ENCODE measurements at regions not wholly inside any gene's neighbourhood (a gene's known extent, or its start where the extent isn't known, plus 50 kb on each side); places are given as distances from the start of the nearest gene placed in this dataset.

DNA sequence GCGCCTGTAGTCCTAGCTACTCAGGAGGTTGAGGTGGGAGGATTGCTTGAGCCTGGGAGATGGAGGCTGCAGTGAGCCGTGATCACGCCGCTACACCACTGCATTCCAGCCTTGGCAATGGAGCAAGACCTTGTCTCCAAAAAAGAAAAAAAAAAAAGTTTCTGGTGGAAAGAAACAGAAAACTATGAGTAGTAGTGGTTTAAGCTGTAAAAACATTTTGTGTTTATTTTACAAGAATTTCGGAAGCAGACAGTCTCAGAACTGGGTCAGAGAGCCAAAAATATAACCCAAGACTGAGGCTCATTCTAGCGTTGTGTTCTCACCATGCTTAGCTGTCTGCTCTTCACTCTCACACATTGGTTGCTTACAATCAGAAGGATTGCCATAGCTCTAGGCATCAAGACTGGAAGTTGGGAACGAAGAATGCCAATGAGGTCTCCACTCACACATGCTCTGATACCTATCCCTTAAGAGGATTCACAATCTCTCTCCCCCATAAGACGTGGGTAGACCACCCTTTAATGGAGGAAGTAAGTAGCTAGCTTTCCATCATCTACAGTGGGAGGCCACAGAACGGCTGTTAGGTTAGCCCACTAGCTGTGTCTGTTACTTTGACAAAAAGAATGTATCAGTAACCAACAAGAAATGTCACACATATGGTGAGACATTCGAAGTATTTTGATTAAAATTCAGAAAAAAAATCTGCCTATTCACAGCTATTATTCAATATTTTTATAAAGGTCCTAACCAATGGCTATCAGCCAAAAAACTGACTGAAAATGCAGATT is 117.6 kb upstream of the RASSF8 start:
- TF ChIP-seq, protein P1, sequence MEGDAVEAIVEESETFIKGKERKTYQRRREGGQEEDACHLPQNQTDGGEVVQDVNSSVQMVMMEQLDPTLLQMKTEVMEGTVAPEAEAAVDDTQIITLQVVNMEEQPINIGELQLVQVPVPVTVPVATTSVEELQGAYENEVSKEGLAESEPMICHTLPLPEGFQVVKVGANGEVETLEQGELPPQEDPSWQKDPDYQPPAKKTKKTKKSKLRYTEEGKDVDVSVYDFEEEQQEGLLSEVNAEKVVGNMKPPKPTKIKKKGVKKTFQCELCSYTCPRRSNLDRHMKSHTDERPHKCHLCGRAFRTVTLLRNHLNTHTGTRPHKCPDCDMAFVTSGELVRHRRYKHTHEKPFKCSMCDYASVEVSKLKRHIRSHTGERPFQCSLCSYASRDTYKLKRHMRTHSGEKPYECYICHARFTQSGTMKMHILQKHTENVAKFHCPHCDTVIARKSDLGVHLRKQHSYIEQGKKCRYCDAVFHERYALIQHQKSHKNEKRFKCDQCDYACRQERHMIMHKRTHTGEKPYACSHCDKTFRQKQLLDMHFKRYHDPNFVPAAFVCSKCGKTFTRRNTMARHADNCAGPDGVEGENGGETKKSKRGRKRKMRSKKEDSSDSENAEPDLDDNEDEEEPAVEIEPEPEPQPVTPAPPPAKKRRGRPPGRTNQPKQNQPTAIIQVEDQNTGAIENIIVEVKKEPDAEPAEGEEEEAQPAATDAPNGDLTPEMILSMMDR (IDR thresholded peaks at IDR 0.05) = no peak
- TF ChIP-seq POLR2A (IDR thresholded peaks at IDR 0.05) = no peak

All from adrenal gland (tissue), 5 donors.